Type B pancreatic cell (in vitro differentiated cells): ENCODE measurements at regions not wholly inside any gene's neighbourhood (a gene's known extent, or its start where the extent isn't known, plus 50 kb on each side); places are given as distances from the start of the nearest gene placed in this dataset.

ENCODE experiments used
- DNase-seq: peaks from one replicate; pipeline ENCODE4 v3.0.0; 2021; ENCODE audit warnings: mixed read lengths; ENCODE audit not compliant: unreplicated experiment; ENCODE audit errors: extremely low spot score
- H3K27ac Mint-ChIP-seq: 2 replicates; pipeline ENCODE4 v1.8.0; 2021; ENCODE audit warnings: mild to moderate bottlenecking, mixed read lengths
- H3K27me3 Mint-ChIP-seq: 2 replicates; pipeline ENCODE4 v1.8.0; 2021; ENCODE audit warnings: mixed read lengths
- H3K36me3 Mint-ChIP-seq: 2 replicates; pipeline ENCODE4 v1.8.0; 2021; ENCODE audit warnings: mixed read lengths
- H3K4me1 Mint-ChIP-seq: one replicate; pipeline ENCODE4 v1.8.0; 2021; ENCODE audit warnings: mixed read lengths; ENCODE audit not compliant: unreplicated experiment
- H3K4me3 Mint-ChIP-seq: 2 replicates; pipeline ENCODE4 v1.8.0; 2021; ENCODE audit warnings: mild to moderate bottlenecking, mixed read lengths
- H3K9me3 Mint-ChIP-seq: 2 replicates; pipeline ENCODE4 v1.8.0; 2021; ENCODE audit warnings: mixed read lengths
- CTCF ChIP-seq: fragments of 200-600 bp; sonication (generic); conservative IDR thresholded peaks from 2 replicates; pipeline ENCODE4 v1.5.0; 2021; ENCODE audit warnings: antibody characterized with exemption, mild to moderate bottlenecking

DNA sequence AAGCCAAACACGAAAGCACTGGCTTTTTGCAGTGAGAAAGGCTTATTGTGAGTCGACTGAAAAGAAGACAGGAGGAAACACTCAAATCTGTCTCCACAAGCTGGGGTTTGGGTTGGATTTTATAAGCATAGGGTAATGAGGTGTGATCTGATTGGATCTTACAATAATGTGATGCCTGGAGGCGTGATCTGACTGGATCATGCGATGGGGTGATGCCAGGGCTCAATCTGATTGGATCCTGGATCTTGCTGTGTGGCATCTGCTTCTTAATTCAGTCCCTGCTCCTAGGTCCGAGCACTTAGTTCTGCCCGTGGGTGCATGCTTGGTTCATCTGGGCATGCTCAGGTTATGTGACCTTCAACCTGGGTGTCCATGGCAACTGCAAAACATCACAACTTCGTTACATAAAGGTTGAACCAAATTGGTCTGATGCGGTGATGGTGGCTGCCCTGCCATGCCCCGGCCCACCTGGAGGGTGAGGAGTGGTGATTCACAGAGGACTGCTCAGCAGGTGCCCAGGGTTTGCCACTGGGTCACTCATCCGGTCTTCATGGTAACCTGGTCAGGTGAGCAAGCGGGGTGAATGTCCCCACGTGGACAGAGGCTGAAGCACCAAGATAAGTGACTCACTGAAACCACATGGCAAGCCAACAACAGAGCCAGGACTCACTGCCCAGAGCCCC lies 111.0 kb downstream of the KCNF1 start:
- no peak overlapping the region for H3K4me3 Mint-ChIP-seq
- H3K27me3 Mint-ChIP-seq = peaks cover 8% of the 10 kb centered on the region
- H3K9me3 Mint-ChIP-seq = peaks cover 8% of the 10 kb centered on the region
- TF ChIP-seq CTCF = no peak
- H3K4me1 Mint-ChIP-seq = peaks cover 33% of the 10 kb centered on the region
- H3K27ac Mint-ChIP-seq = no peak overlapping the region
- H3K36me3 Mint-ChIP-seq = no peaks in the 10 kb centered on the region
- peak; percentile 20 for DNase-seq

GRCh38 chr2:11023326-11024258 lies 111.9 kb downstream of the KCNF1 start:
- no peak overlapping the region for H3K27ac Mint-ChIP-seq
- DNase-seq = peak; percentile 58
- H3K27me3 Mint-ChIP-seq = no peaks in the 10 kb centered on the region
- H3K4me1 Mint-ChIP-seq = peaks cover 33% of the 10 kb centered on the region
- no peak for TF ChIP-seq CTCF
- H3K36me3 Mint-ChIP-seq = no peaks in the 10 kb centered on the region
- H3K9me3 Mint-ChIP-seq = peaks cover 4% of the 10 kb centered on the region
- H3K4me3 Mint-ChIP-seq = no peak overlapping the region

DNA sequence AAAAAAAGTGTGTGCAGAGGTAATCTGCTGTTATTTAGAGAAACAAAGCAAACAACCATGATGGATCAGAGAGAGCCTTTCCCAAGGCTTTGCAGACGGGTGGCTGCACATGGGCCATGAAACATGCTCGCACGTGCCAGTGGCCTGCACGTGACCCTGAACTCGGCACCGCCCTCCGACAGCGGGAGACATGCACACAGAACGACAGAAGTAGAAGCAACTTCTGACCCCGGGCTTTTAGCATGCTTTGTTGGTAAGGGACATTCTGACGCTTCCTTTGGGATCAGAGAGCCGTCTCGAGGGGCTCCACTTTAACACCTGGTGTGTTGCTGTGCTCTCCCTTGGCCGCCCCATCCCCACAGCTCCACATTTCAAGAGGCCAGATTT lies 112.5 kb downstream of the KCNF1 start:
- no peak for DNase-seq
- Mint-ChIP-seq H3K36me3 (no peaks in the 10 kb centered on the region), H3K9me3 (peaks cover 4% of the 10 kb centered on the region), H3K4me1 (peaks cover 33% of the 10 kb centered on the region), H3K27me3 (no peaks in the 10 kb centered on the region), H3K27ac (peak overlapping the region; percentile 29), H3K4me3 (no peak overlapping the region)
- no peak for TF ChIP-seq CTCF

DNA sequence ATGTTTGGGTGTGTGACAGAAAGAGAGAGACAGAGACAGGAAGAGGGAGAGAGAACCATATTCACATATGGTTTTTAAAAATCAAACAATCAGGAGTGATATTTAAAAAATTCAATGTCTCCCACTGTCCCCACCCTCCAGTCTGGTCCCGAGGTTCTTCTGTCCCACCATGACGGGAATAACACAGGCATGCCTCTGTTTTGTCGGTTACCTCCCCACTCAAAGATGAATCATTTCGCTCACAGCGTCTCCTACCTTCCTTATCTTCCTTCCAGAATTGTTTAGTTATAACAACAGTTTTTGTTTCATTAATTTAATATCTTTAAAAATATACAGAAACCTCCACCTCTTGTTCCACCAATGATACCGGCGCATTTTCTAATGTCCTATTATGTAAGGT lies 113.0 kb downstream of the KCNF1 start:
- Mint-ChIP-seq H3K9me3 (peaks cover 4% of the 10 kb centered on the region), H3K27ac (peak overlapping the region; percentile 29), H3K27me3 (no peaks in the 10 kb centered on the region), H3K4me1 (peaks cover 33% of the 10 kb centered on the region), H3K4me3 (no peak overlapping the region), H3K36me3 (no peaks in the 10 kb centered on the region)
- TF ChIP-seq CTCF = no peak
- no peak for DNase-seq

DNA sequence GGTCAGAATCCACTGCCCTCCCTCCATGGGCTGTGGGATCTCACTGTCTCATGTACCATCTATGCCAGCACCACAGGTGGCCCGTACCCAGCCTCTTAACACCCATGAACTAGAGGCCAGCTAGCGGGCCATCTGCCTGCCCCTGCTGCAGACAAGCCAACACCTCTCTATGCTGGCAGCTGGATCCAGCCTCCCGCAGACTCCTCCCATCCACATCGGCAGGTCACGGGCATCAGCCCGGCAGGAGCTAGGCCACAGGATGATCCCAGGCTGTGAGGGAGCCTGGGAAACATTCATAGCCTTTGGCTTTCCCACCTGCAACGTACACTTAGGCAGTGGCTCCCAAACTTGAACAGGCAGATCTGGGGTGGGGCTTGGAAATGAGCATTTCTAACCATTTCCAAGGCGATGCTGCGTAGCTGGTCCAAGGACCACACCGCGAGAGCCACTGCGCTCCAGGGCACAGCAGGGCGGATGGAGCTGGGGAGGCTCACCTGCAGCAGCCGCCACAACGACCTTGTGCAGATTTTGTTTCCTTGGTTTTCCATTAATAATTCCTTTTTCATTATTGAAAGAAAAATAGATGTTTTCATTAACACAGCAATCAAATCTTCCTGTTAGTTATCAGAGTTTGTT lies 114.7 kb downstream of the KCNF1 start:
- no peak for DNase-seq
- no peak for TF ChIP-seq CTCF
- Mint-ChIP-seq H3K27ac (no peak overlapping the region), H3K27me3 (no peaks in the 10 kb centered on the region), H3K9me3 (peaks cover 4% of the 10 kb centered on the region), H3K4me3 (no peak overlapping the region), H3K4me1 (peaks cover 23% of the 10 kb centered on the region), H3K36me3 (no peaks in the 10 kb centered on the region)
